Parathyroid adenoma (tissue), 2 donors: ENCODE measurements at regions not wholly inside any gene's neighbourhood (a gene's known extent, or its start where the extent isn't known, plus 50 kb on each side); places are given as distances from the start of the nearest gene placed in this dataset.

Experiments
- H2AFZ ChIP-seq: fragments of 300-600 bp; sonication (generic); one replicate; pipeline ENCODE4 v1.7.0; 2017; ENCODE audit warnings: antibody characterized with exemption, mild to moderate bottlenecking
- H3K27ac ChIP-seq: fragments of 300-600 bp; sonication (generic); one replicate; pipeline ENCODE4 v1.7.0; 2017
- H3K27me3 ChIP-seq: fragments of 300-600 bp; sonication (generic); one replicate; pipeline ENCODE4 v1.7.0; 2017; ENCODE audit warnings: low read length; ENCODE audit not compliant: control insufficient read depth, insufficient read depth
- H3K36me3 ChIP-seq: fragments of 300-600 bp; sonication (generic); one replicate; pipeline ENCODE4 v1.7.0; 2017; ENCODE audit warnings: low read length; ENCODE audit not compliant: control insufficient read depth, insufficient read depth
- H3K4me1 ChIP-seq: fragments of 300-600 bp; sonication (generic); one replicate; pipeline ENCODE4 v1.7.0; 2017; ENCODE audit warnings: control low read depth
- H3K4me2 ChIP-seq: fragments of 300-600 bp; sonication (generic); one replicate; pipeline ENCODE4 v1.7.0; 2017; ENCODE audit warnings: low read length
- H3K4me3 ChIP-seq: fragments of 300-600 bp; sonication (generic); one replicate; pipeline ENCODE4 v1.7.0; 2017; ENCODE audit warnings: low read depth, low read length
- H3K79me2 ChIP-seq: fragments of 300-600 bp; sonication (generic); one replicate; pipeline ENCODE4 v1.7.0; 2017; ENCODE audit warnings: control low read depth
- H3K9ac ChIP-seq: fragments of 300-600 bp; sonication (generic); one replicate; pipeline ENCODE4 v1.7.0; 2017; ENCODE audit warnings: mild to moderate bottlenecking
- H3K9me3 ChIP-seq: fragments of 300-600 bp; sonication (generic); one replicate; pipeline ENCODE4 v1.7.0; 2017; ENCODE audit warnings: low read length; ENCODE audit not compliant: control insufficient read depth
- TF ChIP-seq, protein P1 (sequence below): fragments of 300-600 bp; sonication (generic); IDR thresholded peaks from one replicate; pipeline ENCODE4 v1.7.0; 2017; ENCODE audit warnings: antibody characterized with exemption, mild to moderate bottlenecking
- donor health status: primary hyperparathyroidism.

- no peaks in the 10 kb centered on the region for H3K79me2 ChIP-seq
- no peak overlapping the region for H3K27ac ChIP-seq
- H2AFZ ChIP-seq, result peak overlapping the region; percentile 45
- H3K9ac ChIP-seq, result no peak overlapping the region
- no peaks in the 10 kb centered on the region for H3K27me3 ChIP-seq
- no peaks in the 10 kb centered on the region for H3K36me3 ChIP-seq
- H3K4me1 ChIP-seq, result no peaks in the 10 kb centered on the region
- H3K9me3 ChIP-seq, result no peaks in the 10 kb centered on the region
- TF ChIP-seq, protein P1, sequence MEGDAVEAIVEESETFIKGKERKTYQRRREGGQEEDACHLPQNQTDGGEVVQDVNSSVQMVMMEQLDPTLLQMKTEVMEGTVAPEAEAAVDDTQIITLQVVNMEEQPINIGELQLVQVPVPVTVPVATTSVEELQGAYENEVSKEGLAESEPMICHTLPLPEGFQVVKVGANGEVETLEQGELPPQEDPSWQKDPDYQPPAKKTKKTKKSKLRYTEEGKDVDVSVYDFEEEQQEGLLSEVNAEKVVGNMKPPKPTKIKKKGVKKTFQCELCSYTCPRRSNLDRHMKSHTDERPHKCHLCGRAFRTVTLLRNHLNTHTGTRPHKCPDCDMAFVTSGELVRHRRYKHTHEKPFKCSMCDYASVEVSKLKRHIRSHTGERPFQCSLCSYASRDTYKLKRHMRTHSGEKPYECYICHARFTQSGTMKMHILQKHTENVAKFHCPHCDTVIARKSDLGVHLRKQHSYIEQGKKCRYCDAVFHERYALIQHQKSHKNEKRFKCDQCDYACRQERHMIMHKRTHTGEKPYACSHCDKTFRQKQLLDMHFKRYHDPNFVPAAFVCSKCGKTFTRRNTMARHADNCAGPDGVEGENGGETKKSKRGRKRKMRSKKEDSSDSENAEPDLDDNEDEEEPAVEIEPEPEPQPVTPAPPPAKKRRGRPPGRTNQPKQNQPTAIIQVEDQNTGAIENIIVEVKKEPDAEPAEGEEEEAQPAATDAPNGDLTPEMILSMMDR, result no peak
- no peak overlapping the region for H3K4me3 ChIP-seq
- no peak overlapping the region for H3K4me2 ChIP-seq
Measured at GRCh38 chr2:222993920-222994650, 57.9 kb upstream of the KCNE4 start.

DNA sequence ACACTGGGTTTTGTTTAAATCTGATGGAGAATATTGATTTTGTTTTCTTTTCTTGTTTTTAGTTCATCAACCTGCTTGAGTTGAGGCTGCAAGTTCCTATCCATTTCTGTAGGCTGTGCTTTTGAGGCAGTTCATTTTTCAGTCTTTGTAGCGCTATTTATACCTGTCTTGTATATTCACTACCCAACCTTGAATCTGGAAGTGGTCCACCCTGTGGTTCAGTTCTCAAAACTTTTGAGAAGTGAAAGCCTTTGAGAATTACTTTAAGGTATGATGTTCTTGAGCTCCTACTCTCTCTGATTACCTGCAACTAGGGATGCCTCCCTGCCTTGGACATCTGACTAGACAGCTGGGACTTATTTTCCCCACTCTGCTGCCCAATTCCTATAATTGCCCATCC lies 53.5 kb upstream of the KCNE4 start:
- Histone ChIP-seq H3K4me3 (no peak overlapping the region), H3K79me2 (no peaks in the 10 kb centered on the region), H3K36me3 (no peaks in the 10 kb centered on the region), H3K4me2 (no peak overlapping the region), H3K9me3 (no peaks in the 10 kb centered on the region), H3K27ac (no peak overlapping the region), H3K4me1 (no peaks in the 10 kb centered on the region), H3K9ac (no peak overlapping the region), H3K27me3 (no peaks in the 10 kb centered on the region), H2AFZ (no peak overlapping the region)
- TF ChIP-seq, protein P1, result no peak

DNA sequence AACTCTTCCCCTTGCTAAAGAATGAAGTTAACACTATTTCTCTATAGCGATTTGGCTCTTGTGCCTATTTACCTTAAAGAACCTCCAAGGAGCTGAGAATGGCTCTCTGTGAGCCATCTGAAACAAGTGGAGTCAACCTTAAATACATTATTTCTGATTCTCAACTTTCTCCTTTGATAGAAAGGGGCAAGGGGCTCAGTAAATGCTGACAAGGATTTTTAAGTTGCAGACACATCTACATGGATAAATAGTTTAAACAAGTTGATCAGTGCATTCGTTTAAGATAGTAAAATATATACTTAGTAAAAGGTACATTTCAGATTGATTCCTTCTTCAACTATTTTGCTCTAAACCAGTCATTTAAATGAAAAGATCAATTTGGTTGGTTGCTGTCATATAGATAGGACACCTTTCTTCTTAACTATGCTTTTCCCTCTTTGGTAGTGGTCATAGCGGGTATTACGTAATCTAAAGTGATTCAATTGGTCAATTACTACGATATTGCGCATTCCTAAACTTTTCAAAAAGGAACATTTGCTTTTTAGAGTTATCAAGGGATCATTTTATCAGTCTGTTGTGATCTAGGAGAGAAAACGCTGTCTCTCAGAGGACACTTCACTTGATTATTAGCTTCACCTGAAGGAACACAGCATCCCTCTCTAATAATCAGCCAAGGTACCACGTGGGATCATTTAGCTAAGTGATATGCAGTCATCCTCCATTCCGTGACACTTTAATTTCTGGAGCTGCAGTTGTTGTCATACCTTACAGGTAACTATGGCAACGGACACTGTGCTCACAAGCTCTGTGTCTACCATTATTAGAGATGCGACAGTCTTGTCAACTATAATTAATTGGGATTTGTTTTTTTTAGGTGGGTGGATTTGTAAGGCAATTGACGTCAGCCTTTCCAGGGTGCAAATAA lies 50.9 kb upstream of the KCNE4 start:
- H2AFZ ChIP-seq, result no peak overlapping the region
- H3K4me2 ChIP-seq, result no peak overlapping the region
- H3K9me3 ChIP-seq, result no peaks in the 10 kb centered on the region
- no peaks in the 10 kb centered on the region for H3K79me2 ChIP-seq
- no peaks in the 10 kb centered on the region for H3K4me1 ChIP-seq
- no peaks in the 10 kb centered on the region for H3K27me3 ChIP-seq
- TF ChIP-seq, protein P1, result no peak
- no peaks in the 10 kb centered on the region for H3K36me3 ChIP-seq
- H3K9ac ChIP-seq, result no peak overlapping the region
- no peak overlapping the region for H3K4me3 ChIP-seq
- H3K27ac ChIP-seq, result no peak overlapping the region

- no peak overlapping the region for H3K4me3 ChIP-seq
- H3K27me3 ChIP-seq, result no peaks in the 10 kb centered on the region
- H3K9ac ChIP-seq, result no peak overlapping the region
- H3K9me3 ChIP-seq, result no peaks in the 10 kb centered on the region
- no peaks in the 10 kb centered on the region for H3K36me3 ChIP-seq
- no peaks in the 10 kb centered on the region for H3K4me1 ChIP-seq
- no peak overlapping the region for H3K4me2 ChIP-seq
- no peak overlapping the region for H3K27ac ChIP-seq
- H3K79me2 ChIP-seq, result no peaks in the 10 kb centered on the region
- H2AFZ ChIP-seq, result no peak overlapping the region
- TF ChIP-seq, protein P1, result no peak
Measured at GRCh38 chr2:223001797-223002175, 50.2 kb upstream of the KCNE4 start.
